ENCODE measurements at regions not wholly inside any gene's neighbourhood (a gene's known extent, or its start where the extent isn't known, plus 50 kb on each side); places are given as distances from the start of the nearest gene placed in this dataset.

DNA sequence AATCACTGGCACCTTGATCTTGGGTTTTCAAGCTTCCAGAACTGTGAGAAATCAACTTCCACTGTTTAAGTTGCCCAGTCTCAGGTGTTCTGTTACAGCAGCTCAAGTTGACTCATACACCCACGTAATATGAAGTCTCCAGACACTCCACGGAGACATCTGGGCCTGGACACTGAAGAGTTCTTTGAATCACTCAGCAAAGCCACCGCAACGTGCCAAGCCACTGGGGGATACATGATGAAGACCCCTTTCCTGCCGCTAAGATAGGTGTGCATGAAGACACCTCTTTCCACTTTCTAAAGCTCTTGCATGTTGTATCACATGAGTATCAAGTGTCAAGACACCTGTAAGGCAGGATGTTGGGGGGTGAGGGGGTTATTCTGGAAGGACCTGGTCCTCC, 311.7 kb upstream of the RTL1 start:
- Histone ChIP-seq H3K4me3 (ENCODE audit: low read length in 2 of 2) (no peak overlapping the region), H3K9me3 (ENCODE audit: control insufficient read depth, low read length) (peaks cover 7% of the 10 kb centered on the region), H3K27ac (ENCODE audit: low read depth in 1 of 2, low read length in 2 of 2) (no peak overlapping the region), H3K27me3 (ENCODE audit: control insufficient read depth in 1 of 2, insufficient read depth in 2 of 2, low read length in 1 of 2) (no peaks in the 10 kb centered on the region), H3K4me1 (ENCODE audit: control insufficient read depth in 1 of 2, insufficient read depth in 2 of 2, low read length in 2 of 2) (no peaks in the 10 kb centered on the region), H3K36me3 (ENCODE audit: control insufficient read depth in 1 of 2, insufficient read depth in 2 of 2, low read length in 1 of 2) (no peaks in the 10 kb centered on the region)
- ATAC-seq (ENCODE audit: low FRiP score): no peak
- DNase-seq: no peak
- intact Hi-C loops (cut with DNase I): no loop called here
- 91% methylated on average over 5 of the region's 5 CpGs for WGBS, 2 donors

DNA sequence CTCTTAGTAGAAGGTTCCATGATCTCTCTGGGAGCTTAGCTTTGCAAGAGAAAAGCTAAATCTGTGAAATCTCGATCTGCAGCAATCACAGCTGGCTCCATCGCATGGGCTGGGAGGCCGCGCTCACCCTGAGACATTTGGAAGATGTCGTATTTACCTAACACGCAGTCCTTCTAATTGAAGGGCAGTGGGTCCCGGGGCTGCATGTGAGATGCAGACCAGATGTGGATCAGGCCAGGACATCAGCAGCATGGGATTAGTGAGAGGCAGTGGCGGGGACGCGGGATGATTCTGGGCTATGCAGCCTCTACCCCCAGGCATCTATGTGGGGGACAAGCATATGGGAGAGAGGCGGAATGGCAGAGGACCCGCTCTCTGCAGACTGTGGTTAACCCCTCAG, 312.4 kb upstream of the RTL1 start:
- no peaks in the 10 kb centered on the region for H3K36me3 ChIP-seq (ENCODE audit: control insufficient read depth in 1 of 2, insufficient read depth in 2 of 2, low read length in 1 of 2)
- H3K9me3 ChIP-seq (ENCODE audit: control insufficient read depth, low read length): peaks cover 7% of the 10 kb centered on the region
- ATAC-seq (ENCODE audit: low FRiP score) (no peak), DNase-seq (peak in 1 of 2 donors; percentile 51)
- H3K27ac ChIP-seq (ENCODE audit: low read depth in 1 of 2, low read length in 2 of 2): no peak overlapping the region
- no peak overlapping the region for H3K4me3 ChIP-seq (ENCODE audit: low read length in 2 of 2)
- intact Hi-C loops (cut with DNase I): no loop called here
- 41 to 50% methylated on average over 12 of the region's 12 CpGs for WGBS, 2 donors
- no peaks in the 10 kb centered on the region for H3K27me3 ChIP-seq (ENCODE audit: control insufficient read depth in 1 of 2, insufficient read depth in 2 of 2, low read length in 1 of 2)
- H3K4me1 ChIP-seq (ENCODE audit: control insufficient read depth in 1 of 2, insufficient read depth in 2 of 2, low read length in 2 of 2): no peaks in the 10 kb centered on the region

DNA sequence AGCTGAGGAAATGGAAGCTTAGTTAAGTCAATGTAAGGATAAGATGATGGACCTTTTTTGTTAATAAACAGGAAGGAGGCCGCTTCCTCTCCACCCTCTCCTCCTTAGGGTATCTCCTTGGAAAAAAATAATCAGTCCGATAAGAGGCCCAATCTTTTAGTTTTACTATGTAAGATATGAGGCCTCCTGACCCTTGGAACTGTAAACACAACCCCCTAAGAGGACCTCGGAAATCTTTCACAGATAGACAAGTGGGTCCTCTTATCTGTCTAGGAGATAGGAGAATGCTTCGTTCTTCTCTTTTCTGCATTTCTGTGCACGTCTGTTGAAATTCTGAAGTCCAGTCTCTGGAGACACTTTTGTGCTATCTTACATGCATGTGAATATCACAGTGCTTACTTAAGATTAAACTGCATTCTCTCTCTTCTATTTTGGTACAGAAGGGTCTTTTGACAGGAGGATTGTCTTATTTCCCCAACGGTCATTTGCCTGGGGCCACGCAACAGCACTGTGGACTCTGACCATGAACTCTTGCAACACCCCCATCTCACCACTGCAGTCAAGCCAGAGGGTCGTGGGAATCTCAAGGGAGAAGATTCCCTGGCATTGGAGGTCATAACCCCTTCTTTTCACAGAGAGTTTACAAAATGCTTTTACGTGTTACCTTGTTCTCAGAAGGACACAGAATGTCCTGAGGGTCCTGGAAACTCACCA, 313.0 kb upstream of the RTL1 start:
- Histone ChIP-seq H3K9me3 (ENCODE audit: control insufficient read depth, low read length) (peaks cover 7% of the 10 kb centered on the region), H3K27me3 (ENCODE audit: control insufficient read depth in 1 of 2, insufficient read depth in 2 of 2, low read length in 1 of 2) (no peaks in the 10 kb centered on the region), H3K4me3 (ENCODE audit: low read length in 2 of 2) (no peak overlapping the region), H3K36me3 (ENCODE audit: control insufficient read depth in 1 of 2, insufficient read depth in 2 of 2, low read length in 1 of 2) (no peaks in the 10 kb centered on the region), H3K27ac (ENCODE audit: low read depth in 1 of 2, low read length in 2 of 2) (no peak overlapping the region), H3K4me1 (ENCODE audit: control insufficient read depth in 1 of 2, insufficient read depth in 2 of 2, low read length in 2 of 2) (no peaks in the 10 kb centered on the region)
- ATAC-seq (ENCODE audit: low FRiP score) (no peak), DNase-seq (no peak)
- intact Hi-C loops (cut with DNase I): no loop called here
- 41 to 47% methylated on average over 9 of the region's 9 CpGs for WGBS, 2 donors

DNA sequence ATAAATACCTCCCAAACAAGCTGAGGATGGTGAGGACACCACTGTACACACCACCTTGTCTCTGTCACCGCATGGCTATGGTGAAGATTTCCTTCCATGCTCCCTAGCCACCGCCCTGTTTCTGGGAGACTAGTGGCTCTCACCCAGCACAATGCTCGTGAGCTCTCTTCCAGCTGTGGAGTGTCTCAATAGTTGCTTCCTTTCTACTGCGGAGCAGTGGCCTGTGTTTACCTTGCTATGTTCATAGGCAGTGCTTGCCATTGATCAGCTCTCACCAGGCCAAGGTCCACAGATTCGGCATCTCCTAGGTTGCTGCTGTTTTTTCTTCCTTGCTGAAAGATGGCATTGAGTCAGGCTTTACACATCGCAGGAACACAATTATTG, 313.6 kb upstream of the RTL1 start:
- WGBS, 2 donors: 69 to 72% methylated on average over 6 of the region's 6 CpGs
- H3K4me1 ChIP-seq (ENCODE audit: control insufficient read depth in 1 of 2, insufficient read depth in 2 of 2, low read length in 2 of 2): no peaks in the 10 kb centered on the region
- peaks cover 7% of the 10 kb centered on the region for H3K9me3 ChIP-seq (ENCODE audit: control insufficient read depth, low read length)
- no peak overlapping the region for H3K27ac ChIP-seq (ENCODE audit: low read depth in 1 of 2, low read length in 2 of 2)
- H3K27me3 ChIP-seq (ENCODE audit: control insufficient read depth in 1 of 2, insufficient read depth in 2 of 2, low read length in 1 of 2): no peaks in the 10 kb centered on the region
- ATAC-seq (ENCODE audit: low FRiP score): no peak
- H3K4me3 ChIP-seq (ENCODE audit: low read length in 2 of 2): no peak overlapping the region
- intact Hi-C loops (cut with DNase I): no loop called here
- no peaks in the 10 kb centered on the region for H3K36me3 ChIP-seq (ENCODE audit: control insufficient read depth in 1 of 2, insufficient read depth in 2 of 2, low read length in 1 of 2)
- DNase-seq: peak in 1 of 2 donors; percentile 15

DNA sequence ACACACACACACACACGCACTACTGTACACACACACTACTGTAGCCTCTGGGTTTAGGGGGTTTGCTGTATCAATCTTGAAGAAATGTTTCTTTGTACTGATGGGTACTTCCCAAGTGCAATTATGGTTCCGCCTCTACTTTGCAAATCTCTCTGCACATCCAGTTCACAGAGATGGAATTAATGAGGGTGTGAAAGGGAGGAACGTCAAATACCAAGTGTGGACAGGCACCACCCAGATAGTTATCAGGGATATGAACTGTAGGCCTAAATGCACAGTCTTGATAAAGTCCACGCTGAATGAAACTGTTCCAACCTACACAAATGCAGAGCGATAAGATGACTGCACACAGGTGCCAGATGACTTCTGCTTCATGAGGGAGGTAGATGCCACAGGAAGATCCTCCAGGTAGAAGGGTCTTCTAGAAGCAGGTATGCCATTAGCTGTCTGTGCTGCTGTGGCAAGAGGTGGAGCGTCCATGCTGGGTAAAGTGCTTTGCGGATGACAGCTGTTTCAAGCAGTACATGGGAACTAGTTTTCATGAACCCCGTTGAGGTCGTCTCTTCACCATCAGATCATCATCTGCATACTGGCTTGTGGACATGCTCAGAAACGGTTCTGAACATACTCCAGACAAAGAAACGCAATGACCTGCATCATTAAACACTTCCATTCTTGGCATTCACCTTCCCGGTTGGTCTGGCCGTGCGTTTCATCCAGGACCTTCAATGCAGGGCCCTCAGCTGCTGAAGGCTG, 314.3 kb upstream of the RTL1 start:
- DNase-seq: peak in 1 of 2 donors; percentile 27
- intact Hi-C loops (cut with DNase I): no loop called here
- WGBS, 2 donors: 81% methylated on average over 14 of the region's 14 CpGs

DNA sequence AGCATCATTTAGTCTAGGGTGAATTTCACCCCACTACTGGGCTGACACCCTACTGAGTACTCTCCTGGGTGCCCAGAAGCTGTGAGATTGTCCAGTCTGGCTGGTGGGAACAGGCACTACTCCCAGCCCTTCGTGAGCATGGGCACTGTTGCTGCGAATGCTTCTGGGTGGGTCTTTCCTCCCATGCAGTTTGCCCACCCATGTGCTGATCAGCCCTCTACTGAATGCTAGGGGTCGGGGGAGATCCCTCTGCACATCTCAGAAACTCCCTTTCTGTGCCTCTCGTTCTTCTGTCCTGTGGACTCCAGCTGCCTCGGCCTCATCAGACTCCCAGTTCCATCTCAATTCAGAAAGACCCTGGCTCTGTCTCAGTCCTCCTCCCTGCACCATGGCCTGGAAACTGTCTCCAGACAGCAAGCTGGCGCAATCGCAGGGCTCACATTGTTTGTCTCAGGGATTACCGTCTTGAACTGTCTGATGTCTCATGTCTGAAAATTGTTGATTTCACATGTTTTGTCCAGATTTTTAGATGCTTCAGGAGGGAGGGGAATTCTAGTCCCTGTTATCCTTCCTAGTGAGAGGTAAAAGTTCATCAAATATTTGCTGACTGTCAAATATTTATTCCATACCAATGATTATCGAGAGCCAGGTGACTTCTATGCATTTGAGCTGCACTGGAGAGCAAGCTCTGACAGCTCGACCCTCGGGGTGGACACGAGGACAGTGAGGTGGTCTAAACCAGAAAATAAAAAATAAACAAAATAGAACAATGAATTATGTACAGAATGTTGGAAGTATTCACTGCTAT, 316.6 kb upstream of the RTL1 start:
- Histone ChIP-seq H3K9me3 (ENCODE audit: control insufficient read depth, low read length) (peaks cover 3% of the 10 kb centered on the region), H3K4me1 (ENCODE audit: control insufficient read depth in 1 of 2, insufficient read depth in 2 of 2, low read length in 2 of 2) (no peaks in the 10 kb centered on the region), H3K4me3 (ENCODE audit: low read length in 2 of 2) (no peak overlapping the region), H3K27ac (ENCODE audit: low read depth in 1 of 2, low read length in 2 of 2) (no peak overlapping the region), H3K27me3 (ENCODE audit: control insufficient read depth in 1 of 2, insufficient read depth in 2 of 2, low read length in 1 of 2) (no peaks in the 10 kb centered on the region), H3K36me3 (ENCODE audit: control insufficient read depth in 1 of 2, insufficient read depth in 2 of 2, low read length in 1 of 2) (no peaks in the 10 kb centered on the region)
- DNase-seq (peak in 1 of 2 donors; percentile 44), ATAC-seq (ENCODE audit: low FRiP score) (no peak)
- intact Hi-C loops (cut with DNase I): no loop called here
- WGBS, 2 donors: 80 to 81% methylated on average over 12 of the region's 12 CpGs

More for the DNA sequence above, 314.3 kb upstream of the RTL1 start:
- Histone ChIP-seq H3K27me3 (ENCODE audit: control insufficient read depth in 1 of 2, insufficient read depth in 2 of 2, low read length in 1 of 2) (no peaks in the 10 kb centered on the region), H3K36me3 (ENCODE audit: control insufficient read depth in 1 of 2, insufficient read depth in 2 of 2, low read length in 1 of 2) (no peaks in the 10 kb centered on the region), H3K4me3 (ENCODE audit: low read length in 2 of 2) (no peak overlapping the region), H3K4me1 (ENCODE audit: control insufficient read depth in 1 of 2, insufficient read depth in 2 of 2, low read length in 2 of 2) (no peaks in the 10 kb centered on the region), H3K9me3 (ENCODE audit: control insufficient read depth, low read length) (peaks cover 3% of the 10 kb centered on the region), H3K27ac (ENCODE audit: low read depth in 1 of 2, low read length in 2 of 2) (no peak overlapping the region)
- ATAC-seq (ENCODE audit: low FRiP score): no peak

DNA sequence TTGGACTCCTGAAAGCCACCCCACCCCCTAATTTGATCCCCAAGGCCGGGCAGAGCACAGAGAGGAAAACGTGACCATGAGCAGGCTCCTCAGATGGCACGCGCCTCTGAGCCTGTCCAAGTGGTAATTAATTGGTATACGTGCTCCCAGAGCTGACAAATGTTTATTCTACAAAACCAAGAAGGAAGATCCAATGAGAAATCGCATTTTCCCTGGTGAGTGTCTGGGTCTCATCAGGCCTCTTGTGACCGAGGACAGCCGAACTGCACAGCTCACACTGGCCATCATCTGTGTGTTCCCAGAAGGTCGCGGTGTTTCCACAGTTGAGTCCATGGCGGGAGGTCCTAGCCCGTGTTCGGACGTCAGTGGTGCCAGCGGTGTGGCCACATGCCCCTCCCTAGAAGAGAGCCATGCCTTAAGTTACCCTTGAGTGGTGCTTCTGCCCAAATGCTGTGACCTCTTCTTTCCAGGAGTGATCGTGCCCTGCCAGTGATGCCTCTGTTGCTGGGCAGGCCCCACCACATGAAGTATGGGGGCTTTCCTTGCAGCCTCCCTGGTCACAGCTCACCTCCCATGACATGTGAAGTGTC, 317.5 kb upstream of the RTL1 start:
- intact Hi-C loops (cut with DNase I): no loop called here
- Histone ChIP-seq H3K27me3 (ENCODE audit: control insufficient read depth in 1 of 2, insufficient read depth in 2 of 2, low read length in 1 of 2) (no peaks in the 10 kb centered on the region), H3K36me3 (ENCODE audit: control insufficient read depth in 1 of 2, insufficient read depth in 2 of 2, low read length in 1 of 2) (no peaks in the 10 kb centered on the region), H3K4me3 (ENCODE audit: low read length in 2 of 2) (no peak overlapping the region), H3K9me3 (ENCODE audit: control insufficient read depth, low read length) (no peaks in the 10 kb centered on the region), H3K4me1 (ENCODE audit: control insufficient read depth in 1 of 2, insufficient read depth in 2 of 2, low read length in 2 of 2) (no peaks in the 10 kb centered on the region), H3K27ac (ENCODE audit: low read depth in 1 of 2, low read length in 2 of 2) (no peak overlapping the region)
- peak in 1 of 2 donors; percentile 47 for DNase-seq
- no peak for ATAC-seq (ENCODE audit: low FRiP score)
- WGBS, 2 donors: 77 to 79% methylated on average over 16 of the region's 16 CpGs

DNA sequence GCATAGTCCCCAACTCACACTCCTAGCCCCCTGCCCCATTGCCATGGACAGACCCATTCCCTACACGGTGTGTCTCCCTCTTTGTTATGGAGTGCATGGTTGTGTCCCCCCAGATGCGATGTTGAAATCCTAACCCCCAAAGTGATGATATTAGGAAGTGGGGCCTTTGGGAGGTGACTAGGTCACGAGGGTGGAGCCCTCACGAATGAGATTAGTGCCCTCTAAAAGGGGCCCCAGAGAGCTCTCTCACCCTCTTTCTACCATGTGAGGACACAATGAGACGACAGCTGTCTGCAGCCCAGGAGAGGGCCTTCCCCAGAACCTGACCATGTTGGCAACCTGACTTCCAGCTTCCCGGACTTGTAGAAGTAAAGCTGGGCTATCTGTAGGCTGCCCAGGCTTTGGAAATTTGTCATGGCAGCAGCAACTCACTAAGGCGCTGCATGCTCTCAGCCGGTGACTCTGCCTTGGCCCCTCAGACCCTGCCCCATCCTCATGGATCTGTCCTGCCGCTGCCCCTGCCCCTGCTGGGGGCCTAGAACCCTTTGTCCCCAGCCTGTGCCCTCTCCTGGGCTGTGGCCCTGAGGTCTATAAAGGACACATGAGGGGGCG, 318.1 kb upstream of the RTL1 start:
- Histone ChIP-seq H3K4me1 (ENCODE audit: control insufficient read depth in 1 of 2, insufficient read depth in 2 of 2, low read length in 2 of 2) (no peaks in the 10 kb centered on the region), H3K27me3 (ENCODE audit: control insufficient read depth in 1 of 2, insufficient read depth in 2 of 2, low read length in 1 of 2) (no peaks in the 10 kb centered on the region), H3K36me3 (ENCODE audit: control insufficient read depth in 1 of 2, insufficient read depth in 2 of 2, low read length in 1 of 2) (no peaks in the 10 kb centered on the region), H3K4me3 (ENCODE audit: low read length in 2 of 2) (no peak overlapping the region), H3K27ac (ENCODE audit: low read depth in 1 of 2, low read length in 2 of 2) (no peak overlapping the region), H3K9me3 (ENCODE audit: control insufficient read depth, low read length) (no peaks in the 10 kb centered on the region)
- ATAC-seq (ENCODE audit: low FRiP score) (no peak), DNase-seq (peak in 1 of 2 donors; percentile 26)
- 86 to 93% methylated on average over 10 of the region's 10 CpGs for WGBS, 2 donors
- intact Hi-C loops (cut with DNase I): no loop called here
